ENCODE measurements at regions not wholly inside any gene's neighbourhood (a gene's known extent, or its start where the extent isn't known, plus 50 kb on each side); places are given as distances from the start of the nearest gene placed in this dataset.
"Not testable (repeated sequence)": the region's sequence is repeated elsewhere in the genome, so short reads cannot be mapped to it uniquely, and the experiment has no call there.

DNA sequence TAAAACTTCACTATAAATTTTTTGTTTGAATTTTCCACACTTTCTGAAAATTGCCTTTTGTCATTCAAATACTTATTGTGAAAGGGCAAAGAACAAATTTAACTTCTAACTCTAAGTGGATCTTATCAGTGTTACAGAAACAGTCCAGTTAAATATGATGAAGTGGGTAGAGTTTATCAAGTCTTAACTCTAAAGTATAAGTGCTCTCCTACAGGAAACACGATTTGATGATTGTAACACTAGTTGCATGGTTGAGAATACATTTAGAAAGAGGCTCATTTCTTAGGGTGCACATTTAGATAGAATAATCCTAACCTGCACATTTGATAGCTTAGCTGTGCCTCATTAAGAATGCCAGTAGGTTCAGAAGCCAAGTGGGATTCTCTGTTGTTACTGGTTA lies 838.3 kb upstream of the ATXN7L3B start:
- ATAC-seq (ENCODE audit: low read depth) (no peak), DNase-seq (no peak)
- intact Hi-C loops (cut with micrococcal nuclease) = no loop called here
- CTCF ChIA-PET = no interaction called here
- peaks cover 2% of the 10 kb centered on the region for H3K9me3 Mint-ChIP-seq
- H3K27me3 Mint-ChIP-seq = no peaks in the 10 kb centered on the region
- POLR2A ChIA-PET = no interaction called here
- TF ChIP-seq, protein P1, sequence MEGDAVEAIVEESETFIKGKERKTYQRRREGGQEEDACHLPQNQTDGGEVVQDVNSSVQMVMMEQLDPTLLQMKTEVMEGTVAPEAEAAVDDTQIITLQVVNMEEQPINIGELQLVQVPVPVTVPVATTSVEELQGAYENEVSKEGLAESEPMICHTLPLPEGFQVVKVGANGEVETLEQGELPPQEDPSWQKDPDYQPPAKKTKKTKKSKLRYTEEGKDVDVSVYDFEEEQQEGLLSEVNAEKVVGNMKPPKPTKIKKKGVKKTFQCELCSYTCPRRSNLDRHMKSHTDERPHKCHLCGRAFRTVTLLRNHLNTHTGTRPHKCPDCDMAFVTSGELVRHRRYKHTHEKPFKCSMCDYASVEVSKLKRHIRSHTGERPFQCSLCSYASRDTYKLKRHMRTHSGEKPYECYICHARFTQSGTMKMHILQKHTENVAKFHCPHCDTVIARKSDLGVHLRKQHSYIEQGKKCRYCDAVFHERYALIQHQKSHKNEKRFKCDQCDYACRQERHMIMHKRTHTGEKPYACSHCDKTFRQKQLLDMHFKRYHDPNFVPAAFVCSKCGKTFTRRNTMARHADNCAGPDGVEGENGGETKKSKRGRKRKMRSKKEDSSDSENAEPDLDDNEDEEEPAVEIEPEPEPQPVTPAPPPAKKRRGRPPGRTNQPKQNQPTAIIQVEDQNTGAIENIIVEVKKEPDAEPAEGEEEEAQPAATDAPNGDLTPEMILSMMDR (IDR thresholded peaks at IDR 0.05) = no peak
- H3K4me1 Mint-ChIP-seq = no peaks in the 10 kb centered on the region
- no peaks in the 10 kb centered on the region for H3K36me3 Mint-ChIP-seq (ENCODE audit: low read depth)
- no peak overlapping the region for H3K27ac Mint-ChIP-seq
- no peak overlapping the region for H3K4me3 Mint-ChIP-seq

DNA sequence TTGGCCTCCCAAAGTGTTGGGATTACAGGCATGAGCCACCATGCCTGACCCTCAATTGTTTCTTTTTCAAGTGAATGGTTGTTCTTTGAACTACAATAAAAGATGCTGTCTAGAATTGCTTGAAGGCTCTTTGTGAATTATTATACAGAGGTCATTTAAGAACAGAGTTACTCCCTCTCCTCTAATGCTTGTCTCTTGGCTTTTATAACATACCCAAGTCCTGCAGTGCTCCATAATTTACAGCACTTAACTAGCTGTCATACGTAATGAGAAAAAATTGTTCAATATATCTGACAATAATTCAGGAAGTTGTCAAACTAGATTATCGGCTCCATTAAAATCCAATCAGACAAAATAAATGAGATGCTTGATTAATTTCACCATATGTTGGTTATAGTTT lies 823.0 kb upstream of the ATXN7L3B start:
- H3K27ac Mint-ChIP-seq = no peak overlapping the region
- TF ChIP-seq, protein P1 (IDR thresholded peaks at IDR 0.05) = no peak
- no peak for ATAC-seq (ENCODE audit: low read depth)
- intact Hi-C loops (cut with micrococcal nuclease) = no loop called here
- no peaks in the 10 kb centered on the region for H3K36me3 Mint-ChIP-seq (ENCODE audit: low read depth)
- no peak for DNase-seq
- ChIA-PET POLR2A (no interaction called here), CTCF (no interaction called here)
- H3K9me3 Mint-ChIP-seq = peaks cover 6% of the 10 kb centered on the region
- H3K4me3 Mint-ChIP-seq = no peak overlapping the region
- H3K27me3 Mint-ChIP-seq = no peaks in the 10 kb centered on the region
- H3K4me1 Mint-ChIP-seq = no peaks in the 10 kb centered on the region

DNA sequence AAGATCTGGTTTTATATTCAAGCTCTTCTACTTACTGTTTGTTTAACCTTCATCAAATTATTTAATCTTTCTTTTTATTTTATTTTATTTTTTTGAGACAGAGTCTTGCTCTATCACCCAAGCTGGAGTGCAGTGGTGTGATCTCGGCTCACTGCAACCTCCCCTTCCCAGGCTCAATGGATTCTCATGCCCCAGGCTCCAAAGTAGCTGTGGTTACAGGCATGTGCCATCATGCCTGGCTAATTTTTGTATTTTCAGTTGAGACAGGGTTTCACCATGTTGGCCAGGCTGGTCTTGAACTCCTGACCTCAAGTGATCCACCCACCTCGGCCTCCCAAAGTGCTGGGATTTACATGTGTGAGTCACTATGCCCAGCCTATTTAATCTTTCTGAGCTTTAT lies 821.5 kb upstream of the ATXN7L3B start:
- H3K27ac Mint-ChIP-seq; H3K9me3 Mint-ChIP-seq; DNase-seq; CTCF ChIA-PET; H3K4me3 Mint-ChIP-seq; intact Hi-C loops (cut with micrococcal nuclease); H3K36me3 Mint-ChIP-seq (ENCODE audit: low read depth); POLR2A ChIA-PET; ATAC-seq (ENCODE audit: low read depth); H3K27me3 Mint-ChIP-seq; H3K4me1 Mint-ChIP-seq: not testable (repeated sequence)

DNA sequence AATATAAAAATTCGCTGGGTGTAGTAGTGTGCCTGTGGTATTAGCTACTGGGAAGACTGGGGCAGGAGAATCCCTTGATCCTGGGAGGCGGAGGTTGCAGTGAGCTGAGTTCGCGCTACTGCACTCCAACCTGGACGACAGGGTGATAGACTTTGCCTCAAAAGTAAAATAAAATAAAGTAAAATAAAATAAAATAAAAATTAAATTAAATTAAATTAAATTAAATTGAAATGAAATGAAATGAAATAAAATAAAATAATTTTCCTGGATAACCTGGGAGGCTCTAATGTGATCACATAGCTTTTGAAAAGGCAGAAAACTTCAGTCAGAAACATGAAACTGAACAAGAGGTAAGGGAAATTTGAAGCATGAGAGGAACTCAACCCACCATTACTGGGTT lies 818.4 kb upstream of the ATXN7L3B start:
- no peak for DNase-seq
- POLR2A ChIA-PET = no interaction called here

DNA sequence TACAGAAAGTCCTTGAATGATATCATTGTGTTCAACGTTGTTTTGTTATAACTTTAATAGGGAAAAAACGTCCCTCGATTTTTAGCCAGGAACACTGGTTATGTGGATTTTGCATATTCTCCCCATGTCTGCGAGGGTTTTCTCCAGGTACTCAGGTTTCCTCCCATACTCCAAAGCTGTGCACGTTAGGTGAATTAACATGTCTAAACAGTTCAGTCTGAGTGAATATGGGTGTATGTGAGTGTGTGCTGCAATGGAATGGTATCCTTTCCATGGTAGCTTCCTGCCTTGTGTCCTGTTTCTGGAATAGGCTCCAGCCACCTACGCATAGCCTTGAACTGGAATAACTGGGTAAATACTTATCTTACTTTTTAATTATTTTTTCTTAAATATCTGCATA lies 810.8 kb upstream of the ATXN7L3B start:
- DNase-seq = no peak
- intact Hi-C loops (cut with micrococcal nuclease) = no loop called here
- H3K9me3 Mint-ChIP-seq = peaks cover 4% of the 10 kb centered on the region
- POLR2A ChIA-PET = no interaction called here
- H3K27me3 Mint-ChIP-seq = no peaks in the 10 kb centered on the region
- H3K27ac Mint-ChIP-seq = no peak overlapping the region
- TF ChIP-seq, protein P1 (IDR thresholded peaks at IDR 0.05) = no peak
- CTCF ChIA-PET = no interaction called here
- H3K36me3 Mint-ChIP-seq (ENCODE audit: low read depth) = no peaks in the 10 kb centered on the region
- H3K4me1 Mint-ChIP-seq = no peaks in the 10 kb centered on the region
- H3K4me3 Mint-ChIP-seq = no peak overlapping the region
- no peak for ATAC-seq (ENCODE audit: low read depth)

More for the DNA sequence above, 818.4 kb upstream of the ATXN7L3B start:
- Mint-ChIP-seq H3K4me1 (no peaks in the 10 kb centered on the region), H3K27me3 (no peaks in the 10 kb centered on the region), H3K9me3 (peaks cover 2% of the 10 kb centered on the region), H3K27ac (no peak overlapping the region), H3K36me3 (ENCODE audit: low read depth) (no peaks in the 10 kb centered on the region), H3K4me3 (no peak overlapping the region)
- intact Hi-C loops (cut with micrococcal nuclease) = no loop called here
- ATAC-seq (ENCODE audit: low read depth) = no peak
- CTCF ChIA-PET = no interaction called here
- TF ChIP-seq, protein P1 (IDR thresholded peaks at IDR 0.05) = no peak

DNA sequence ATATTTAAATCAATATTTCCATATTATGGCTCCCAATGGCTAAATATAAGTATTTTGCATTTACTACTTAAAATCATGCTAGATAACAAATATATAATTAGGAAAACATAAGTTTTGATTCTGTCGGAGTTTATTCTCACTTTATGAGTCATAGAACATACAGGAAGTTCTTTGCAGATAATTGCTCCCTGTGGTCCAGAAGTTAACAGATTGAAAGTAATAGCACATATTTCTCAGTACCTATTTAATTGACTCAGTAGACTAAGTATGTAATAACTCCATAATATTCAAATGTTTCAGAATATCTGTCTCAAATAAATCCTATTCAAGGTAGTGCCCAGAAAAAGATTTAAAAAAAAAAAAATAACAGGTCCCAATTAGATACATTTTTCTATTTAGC lies 806.0 kb upstream of the ATXN7L3B start:
- DNase-seq = no peak
- intact Hi-C loops (cut with micrococcal nuclease) = no loop called here
- peaks cover 2% of the 10 kb centered on the region for H3K9me3 Mint-ChIP-seq
- H3K4me3 Mint-ChIP-seq = no peak overlapping the region
- no peak overlapping the region for H3K27ac Mint-ChIP-seq
- ChIA-PET POLR2A (no interaction called here), CTCF (no interaction called here)
- TF ChIP-seq, protein P1 (IDR thresholded peaks at IDR 0.05) = no peak
- H3K4me1 Mint-ChIP-seq = no peaks in the 10 kb centered on the region
- no peaks in the 10 kb centered on the region for H3K36me3 Mint-ChIP-seq (ENCODE audit: low read depth)
- no peak for ATAC-seq (ENCODE audit: low read depth)
- H3K27me3 Mint-ChIP-seq = no peaks in the 10 kb centered on the region

All from activated B cell treated with CpG ODN at 0.5 μM for 24 hours (primary cell).